A549 (cell line): ENCODE measurements at regions not wholly inside any gene's neighbourhood (a gene's known extent, or its start where the extent isn't known, plus 50 kb on each side); places are given as distances from the start of the nearest gene placed in this dataset.

Experiments used
- ATAC-seq, 2 experiments: fragments of 200-7000 bp in 1 of 2; fragments of >200 bp in 1 of 2; cut with Nextera tagmentation in 1 of 2; cut with Tn5 transposase in 1 of 2; 3 replicates each; pipeline versions ENCODE4 v1.8.0 to v1.9.1; 2018 to 2020; ENCODE audit warnings: mild to moderate bottlenecking in 1 of 2, moderate library complexity in 1 of 2
- CTCF ChIA-PET: fragments of 300-600 bp; sonication (Branson Sonifier 250); formaldehyde crosslinking; extraction: SDS; loops from one replicate; lab custom pipeline; 2021; ENCODE audit warnings: antibody characterized with exemption, inconsistent platforms; lab: Yijun Ruan, JAX
- POLR2A ChIA-PET: fragments of 350-600 bp; formaldehyde crosslinking; extraction: SDS; loops from one replicate; lab custom pipeline; 2021; ENCODE audit warnings: antibody characterized with exemption, inconsistent platforms; lab: Yijun Ruan, JAX
- DNase-seq, 2 experiments: peaks; one replicate each; pipeline versions ENCODE4 v3.0.0 to v3.0.0-alpha.2; 2011 to 2016; ENCODE audit warnings: low read depth in 1 of 2, low spot score in 1 of 2
- FAIRE-seq: peaks from 2 replicates; lab custom pipeline; 2011; peaks lifted over from hg19 to GRCh38; lab: Jason Lieb, UNC
- H3K27ac ChIP-seq, 2 experiments: fragments of >200 bp; sonication (Bioruptor Twin); formaldehyde crosslinking; 3 replicates each; pipeline ENCODE4 v1.5.1; 2016 to 2017
- H3K4me1 ChIP-seq: fragments of >200 bp; sonication (Bioruptor Twin); formaldehyde crosslinking; 3 replicates; pipeline ENCODE4 v1.6.1; 2016
- H3K4me2 ChIP-seq: fragments of >200 bp; sonication (Bioruptor Twin); formaldehyde crosslinking; 3 replicates; pipeline ENCODE4 v1.6.1; 2016
- H3K4me3 ChIP-seq: fragments of >200 bp; sonication (Bioruptor Twin); formaldehyde crosslinking; 3 replicates; pipeline ENCODE4 v1.5.1; 2016
- H3K9me3 ChIP-seq: fragments of >200 bp; sonication (Bioruptor Twin); formaldehyde crosslinking; 3 replicates; pipeline ENCODE4 v1.6.1; 2016
- BCL3 ChIP-seq: fragments of >200 bp; sonication (Bioruptor Twin); formaldehyde crosslinking; IDR thresholded peaks from 3 replicates; pipeline ENCODE4 v1.6.1; 2016
- BHLHE40 ChIP-seq: IDR thresholded peaks from 2 replicates; pipeline ENCODE4 v1.6.1; 2012; ENCODE audit warnings: low read depth, low read length, inconsistent platforms
- CBX2 ChIP-seq: fragments of 200-600 bp; sonication (generic); IDR thresholded peaks from 2 replicates; pipeline ENCODE4 v1.6.1; 2016; ENCODE audit warnings: low read depth, mild to moderate bottlenecking, borderline replicate concordance
- CEBPB ChIP-seq, 2 experiments: fragments of >200 bp in 1 of 2; sonication (Bioruptor Twin) in 1 of 2; formaldehyde crosslinking in 1 of 2; IDR thresholded peaks; 2 replicates each; pipeline ENCODE4 v1.6.1; 2012 to 2016
- CHD2 ChIP-seq: fragments of 150-350 bp; IDR thresholded peaks from 2 replicates; pipeline ENCODE4 v1.6.1; 2014; ENCODE audit warnings: low read length; ENCODE audit not compliant: partially characterized antibody
- CTCF ChIP-seq: fragments of >200 bp; sonication (Bioruptor Twin); formaldehyde crosslinking; IDR thresholded peaks from 3 replicates; pipeline ENCODE4 v1.5.1; 2016
- E2F6 ChIP-seq: IDR thresholded peaks from 2 replicates; pipeline ENCODE4 v1.6.1; 2012; ENCODE audit warnings: low read depth, borderline replicate concordance
- EHMT2 ChIP-seq: fragments of 200-600 bp; sonication (generic); IDR thresholded peaks from 2 replicates; pipeline ENCODE4 v1.6.1; 2016; ENCODE audit warnings: antibody characterized with exemption, low read depth, mild to moderate bottlenecking, moderate library complexity
- ELK1 ChIP-seq: fragments of 150-350 bp; IDR thresholded peaks from 2 replicates; pipeline ENCODE4 v1.6.1; 2014; ENCODE audit warnings: low read depth, mild to moderate bottlenecking, low read length
- ESRRA ChIP-seq: fragments of 150-350 bp; IDR thresholded peaks from 2 replicates; pipeline ENCODE4 v1.6.1; 2014; ENCODE audit warnings: mild to moderate bottlenecking, low read length, borderline replicate concordance
- FOXS1 ChIP-seq: fragments of 250-450 bp; sonication (Bioruptor Pico); IDR thresholded peaks from 2 replicates; pipeline ENCODE4 v1.5.0; 2020; ENCODE audit warnings: mild to moderate bottlenecking, moderate library complexity
- HOXA7 ChIP-seq: fragments of 250-450 bp; sonication (Bioruptor Pico); IDR thresholded peaks from 2 replicates; pipeline ENCODE4 v1.5.0; 2020; ENCODE audit warnings: mild to moderate bottlenecking, moderate library complexity
- MAFK ChIP-seq: fragments of 450-650 bp; IDR thresholded peaks from 2 replicates; pipeline ENCODE4 v1.6.1; 2014; ENCODE audit not compliant: partially characterized antibody
- MAZ ChIP-seq: fragments of 150-350 bp; IDR thresholded peaks from 2 replicates; pipeline ENCODE4 v1.6.1; 2014; ENCODE audit warnings: antibody characterized with exemption, low read depth, low read length, borderline replicate concordance
- PHF8 ChIP-seq: fragments of 200-600 bp; sonication (generic); IDR thresholded peaks from 2 replicates; pipeline ENCODE4 v1.6.1; 2016; ENCODE audit warnings: low read depth, mild to moderate bottlenecking, antibody characterized with exemption, moderate library complexity, borderline replicate concordance
- RAD21 ChIP-seq, 2 experiments: fragments of >200 bp in 1 of 2; sonication (Bioruptor Twin) in 1 of 2; formaldehyde crosslinking in 1 of 2; IDR thresholded peaks in 1 of 2; conservative IDR thresholded peaks in 1 of 2; 2 replicates in 1 of 2; 3 replicates in 1 of 2; pipeline ENCODE4 v1.6.1; 2012 to 2018; ENCODE audit warnings: inconsistent platforms in 1 of 2
- RCOR1 ChIP-seq: fragments of 150-350 bp; IDR thresholded peaks from 2 replicates; pipeline ENCODE4 v1.6.1; 2014; ENCODE audit warnings: antibody characterized with exemption, low read length, low read depth
- RFX5 ChIP-seq: fragments of 450-650 bp; IDR thresholded peaks from 2 replicates; pipeline ENCODE4 v1.7.1; 2014; ENCODE audit warnings: antibody characterized with exemption, mild to moderate bottlenecking, moderate library complexity
- TFCP2L1 ChIP-seq: fragments of 250-450 bp; sonication (Bioruptor Pico); IDR thresholded peaks from 2 replicates; pipeline ENCODE4 v1.5.0; 2021; ENCODE audit warnings: mild to moderate bottlenecking
- ZC3H11A ChIP-seq: fragments of 450-650 bp; IDR thresholded peaks from 2 replicates; pipeline ENCODE4 v1.6.1; 2014; ENCODE audit warnings: antibody characterized with exemption, mild to moderate bottlenecking
- WGBS: methylation state at CpG from one replicate; pipeline ENCODE4 v1.1.6; 2017; ENCODE audit errors: missing lambda C conversion rate; 5-methylcytosine and 5-hydroxymethylcytosine counted together

- whole genome bisulfite sequencing: 17% methylated on average over 4 of the region's 4 CpGs
- ChIA-PET CTCF (interaction anchor here (0.6 to 1.3 kb wide), 5 partner anchors 9 to 1402 kb away, joined by 3 read pairs; no protein-coding TSS in a partner anchor), POLR2A (no interaction called here)
- no peak for TF ChIP-seq FOXS1
- no peak for TF ChIP-seq RAD21 (conservative IDR thresholded peaks at IDR 0.05 in 1 of 2, IDR thresholded peaks at IDR 0.05 in 1 of 2)
- no peak for TF ChIP-seq RFX5
- TF ChIP-seq CHD2: no peak
- TF ChIP-seq ELK1: no peak
- no peak for TF ChIP-seq EHMT2
- TF ChIP-seq ZC3H11A: no peak
- no peak for TF ChIP-seq RCOR1
- TF ChIP-seq BHLHE40: no peak
- no peak for TF ChIP-seq CBX2
- TF ChIP-seq MAZ: no peak
- TF ChIP-seq CEBPB (IDR thresholded peaks at IDR 0.05): no peak
- TF ChIP-seq TFCP2L1 (CRISPR knock-in tag): no peak
- no peak for TF ChIP-seq PHF8
- TF ChIP-seq E2F6: no peak
- no peak for TF ChIP-seq MAFK
- no peak for TF ChIP-seq CTCF
- DNase-seq (no peak), FAIRE-seq (no peak), ATAC-seq (no peak)
- no peak overlapping the region for H3K4me2 ChIP-seq
- H3K9me3 ChIP-seq: no peaks in the 10 kb centered on the region
- H3K4me1 ChIP-seq: no peaks in the 10 kb centered on the region
- H3K4me3 ChIP-seq: no peak overlapping the region
- H3K27ac ChIP-seq: no peak overlapping the region
Measured at GRCh38 chr16:65916995-65917394, 449.5 kb upstream of the CDH5 start.

GRCh38 chr16:65910291-65910690 is 456.2 kb upstream of the CDH5 start:
- no peak for TF ChIP-seq ELK1
- no peak for TF ChIP-seq ESRRA
- no peak for TF ChIP-seq HOXA7 (CRISPR knock-in tag)
- TF ChIP-seq BCL3: no peak
- 17% methylated on average over 5 of the region's 5 CpGs for WGBS
- FAIRE-seq (no peak), ATAC-seq (no peak), DNase-seq (no peak)
- Histone ChIP-seq H3K9me3 (no peaks in the 10 kb centered on the region), H3K4me3 (no peak overlapping the region), H3K4me1 (no peaks in the 10 kb centered on the region), H3K27ac (no peak overlapping the region), H3K4me2 (no peak overlapping the region)
- ChIA-PET CTCF (no interaction called here), POLR2A (no interaction called here)
